ENCODE measurements at regions not wholly inside any gene's neighbourhood (a gene's known extent, or its start where the extent isn't known, plus 50 kb on each side); places are given as distances from the start of the nearest gene placed in this dataset.
"Not testable (repeated sequence)": the region's sequence is repeated elsewhere in the genome, so short reads cannot be mapped to it uniquely, and the experiment has no call there.

DNA sequence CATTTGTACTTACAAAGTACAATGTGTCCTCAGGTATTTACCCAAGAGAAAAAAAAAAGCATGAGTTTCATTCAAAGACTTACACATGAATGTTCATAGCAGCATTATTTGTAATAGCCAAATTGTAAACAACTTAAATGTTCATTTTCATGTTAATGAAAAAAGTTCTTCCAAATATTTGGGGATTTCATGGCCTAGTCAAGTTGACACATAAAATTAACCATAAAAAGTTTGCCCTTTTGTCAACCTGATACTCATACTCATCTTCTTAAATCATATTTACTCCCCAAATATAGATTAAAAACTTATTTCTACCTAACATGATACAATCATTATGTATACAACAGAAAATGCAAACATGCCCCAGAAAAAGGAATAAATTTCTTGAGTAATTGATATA, 112.5 kb upstream of the EMCN start:
- no peak for DNase-seq (ENCODE audit: low spot score)
- Histone ChIP-seq H3K4me1 (ENCODE audit: insufficient read depth, poor library complexity, severe bottlenecking) (no peaks in the 10 kb centered on the region), H3K27me3 (ENCODE audit: insufficient read depth, poor library complexity, severe bottlenecking) (no peaks in the 10 kb centered on the region), H3K27ac (ENCODE audit: poor library complexity, severe bottlenecking) (no peak overlapping the region), H3K9me3 (ENCODE audit: severe bottlenecking) (no peaks in the 10 kb centered on the region), H3K36me3 (ENCODE audit: low read depth) (no peaks in the 10 kb centered on the region), H3K4me3 (ENCODE audit: severe bottlenecking) (no peak overlapping the region)
- no peak for ATAC-seq (ENCODE audit: low read depth)
- no peak for TF ChIP-seq CTCF (IDR thresholded peaks at IDR 0.05; ENCODE audit: poor library complexity, severe bottlenecking)

- Histone ChIP-seq H3K36me3 (ENCODE audit: low read depth) (no peaks in the 10 kb centered on the region), H3K27ac (ENCODE audit: poor library complexity, severe bottlenecking) (no peak overlapping the region), H3K4me1 (ENCODE audit: insufficient read depth, poor library complexity, severe bottlenecking) (no peaks in the 10 kb centered on the region), H3K27me3 (ENCODE audit: insufficient read depth, poor library complexity, severe bottlenecking) (no peaks in the 10 kb centered on the region), H3K4me3 (ENCODE audit: severe bottlenecking) (no peak overlapping the region), H3K9me3 (ENCODE audit: severe bottlenecking) (no peaks in the 10 kb centered on the region)
- DNase-seq (ENCODE audit: low spot score) (no peak), ATAC-seq (ENCODE audit: low read depth) (no peak)
- TF ChIP-seq CTCF (IDR thresholded peaks at IDR 0.05; ENCODE audit: poor library complexity, severe bottlenecking) = no peak
Observed at GRCh38 chr4:100609810-100610209, 92.0 kb upstream of the EMCN start.

DNA sequence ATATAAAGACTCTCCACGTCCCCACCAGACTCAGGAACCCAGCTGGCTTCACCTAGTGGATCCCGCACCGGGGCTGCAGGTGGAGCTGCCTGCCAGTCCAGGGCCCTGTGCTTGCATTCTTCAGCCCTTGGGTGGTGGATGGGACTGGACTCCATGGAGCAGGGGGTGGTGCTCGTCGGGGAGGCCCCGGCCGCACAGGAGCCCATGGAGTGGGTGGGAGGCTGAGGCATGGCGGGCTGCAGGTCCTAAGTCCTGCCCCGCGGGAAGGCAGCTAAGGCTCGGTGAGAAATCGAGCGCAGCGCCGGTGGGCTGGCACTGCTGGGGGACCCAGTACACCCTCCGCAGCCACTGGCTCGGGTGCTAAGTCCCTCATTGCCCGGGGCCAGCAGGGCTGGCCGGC, 90.8 kb upstream of the EMCN start:
- H3K27me3 ChIP-seq (ENCODE audit: insufficient read depth, poor library complexity, severe bottlenecking); H3K4me1 ChIP-seq (ENCODE audit: insufficient read depth, poor library complexity, severe bottlenecking); H3K4me3 ChIP-seq (ENCODE audit: severe bottlenecking); H3K27ac ChIP-seq (ENCODE audit: poor library complexity, severe bottlenecking); H3K9me3 ChIP-seq (ENCODE audit: severe bottlenecking); DNase-seq (ENCODE audit: low spot score); ATAC-seq (ENCODE audit: low read depth); H3K36me3 ChIP-seq (ENCODE audit: low read depth): not testable (repeated sequence)

GRCh38 chr4:100605144-100605543, 87.3 kb upstream of the EMCN start:
- Histone ChIP-seq H3K27ac (ENCODE audit: poor library complexity, severe bottlenecking) (no peak overlapping the region), H3K4me1 (ENCODE audit: insufficient read depth, poor library complexity, severe bottlenecking) (no peaks in the 10 kb centered on the region), H3K9me3 (ENCODE audit: severe bottlenecking) (no peaks in the 10 kb centered on the region), H3K4me3 (ENCODE audit: severe bottlenecking) (no peak overlapping the region), H3K27me3 (ENCODE audit: insufficient read depth, poor library complexity, severe bottlenecking) (no peaks in the 10 kb centered on the region), H3K36me3 (ENCODE audit: low read depth) (no peaks in the 10 kb centered on the region)
- no peak for TF ChIP-seq CTCF (IDR thresholded peaks at IDR 0.05; ENCODE audit: poor library complexity, severe bottlenecking)
- DNase-seq (ENCODE audit: low spot score) (no peak), ATAC-seq (ENCODE audit: low read depth) (no peak)

- no peak for TF ChIP-seq CTCF (IDR thresholded peaks at IDR 0.05; ENCODE audit: poor library complexity, severe bottlenecking)
- H3K9me3 ChIP-seq (ENCODE audit: severe bottlenecking) = no peaks in the 10 kb centered on the region
- ATAC-seq (ENCODE audit: low read depth) (no peak), DNase-seq (ENCODE audit: low spot score) (no peak)
- no peak overlapping the region for H3K27ac ChIP-seq (ENCODE audit: poor library complexity, severe bottlenecking)
- H3K4me1 ChIP-seq (ENCODE audit: insufficient read depth, poor library complexity, severe bottlenecking) = no peaks in the 10 kb centered on the region
- H3K27me3 ChIP-seq (ENCODE audit: insufficient read depth, poor library complexity, severe bottlenecking) = no peaks in the 10 kb centered on the region
- no peak overlapping the region for H3K4me3 ChIP-seq (ENCODE audit: severe bottlenecking)
- no peaks in the 10 kb centered on the region for H3K36me3 ChIP-seq (ENCODE audit: low read depth)
Observed at GRCh38 chr4:100593935-100594334, 76.1 kb upstream of the EMCN start.

All from RWPE2 (cell line).